ENCODE measurements at regions not wholly inside any gene's neighbourhood (a gene's known extent, or its start where the extent isn't known, plus 50 kb on each side); places are given as distances from the start of the nearest gene placed in this dataset.

- TF ChIP-seq, protein P1, sequence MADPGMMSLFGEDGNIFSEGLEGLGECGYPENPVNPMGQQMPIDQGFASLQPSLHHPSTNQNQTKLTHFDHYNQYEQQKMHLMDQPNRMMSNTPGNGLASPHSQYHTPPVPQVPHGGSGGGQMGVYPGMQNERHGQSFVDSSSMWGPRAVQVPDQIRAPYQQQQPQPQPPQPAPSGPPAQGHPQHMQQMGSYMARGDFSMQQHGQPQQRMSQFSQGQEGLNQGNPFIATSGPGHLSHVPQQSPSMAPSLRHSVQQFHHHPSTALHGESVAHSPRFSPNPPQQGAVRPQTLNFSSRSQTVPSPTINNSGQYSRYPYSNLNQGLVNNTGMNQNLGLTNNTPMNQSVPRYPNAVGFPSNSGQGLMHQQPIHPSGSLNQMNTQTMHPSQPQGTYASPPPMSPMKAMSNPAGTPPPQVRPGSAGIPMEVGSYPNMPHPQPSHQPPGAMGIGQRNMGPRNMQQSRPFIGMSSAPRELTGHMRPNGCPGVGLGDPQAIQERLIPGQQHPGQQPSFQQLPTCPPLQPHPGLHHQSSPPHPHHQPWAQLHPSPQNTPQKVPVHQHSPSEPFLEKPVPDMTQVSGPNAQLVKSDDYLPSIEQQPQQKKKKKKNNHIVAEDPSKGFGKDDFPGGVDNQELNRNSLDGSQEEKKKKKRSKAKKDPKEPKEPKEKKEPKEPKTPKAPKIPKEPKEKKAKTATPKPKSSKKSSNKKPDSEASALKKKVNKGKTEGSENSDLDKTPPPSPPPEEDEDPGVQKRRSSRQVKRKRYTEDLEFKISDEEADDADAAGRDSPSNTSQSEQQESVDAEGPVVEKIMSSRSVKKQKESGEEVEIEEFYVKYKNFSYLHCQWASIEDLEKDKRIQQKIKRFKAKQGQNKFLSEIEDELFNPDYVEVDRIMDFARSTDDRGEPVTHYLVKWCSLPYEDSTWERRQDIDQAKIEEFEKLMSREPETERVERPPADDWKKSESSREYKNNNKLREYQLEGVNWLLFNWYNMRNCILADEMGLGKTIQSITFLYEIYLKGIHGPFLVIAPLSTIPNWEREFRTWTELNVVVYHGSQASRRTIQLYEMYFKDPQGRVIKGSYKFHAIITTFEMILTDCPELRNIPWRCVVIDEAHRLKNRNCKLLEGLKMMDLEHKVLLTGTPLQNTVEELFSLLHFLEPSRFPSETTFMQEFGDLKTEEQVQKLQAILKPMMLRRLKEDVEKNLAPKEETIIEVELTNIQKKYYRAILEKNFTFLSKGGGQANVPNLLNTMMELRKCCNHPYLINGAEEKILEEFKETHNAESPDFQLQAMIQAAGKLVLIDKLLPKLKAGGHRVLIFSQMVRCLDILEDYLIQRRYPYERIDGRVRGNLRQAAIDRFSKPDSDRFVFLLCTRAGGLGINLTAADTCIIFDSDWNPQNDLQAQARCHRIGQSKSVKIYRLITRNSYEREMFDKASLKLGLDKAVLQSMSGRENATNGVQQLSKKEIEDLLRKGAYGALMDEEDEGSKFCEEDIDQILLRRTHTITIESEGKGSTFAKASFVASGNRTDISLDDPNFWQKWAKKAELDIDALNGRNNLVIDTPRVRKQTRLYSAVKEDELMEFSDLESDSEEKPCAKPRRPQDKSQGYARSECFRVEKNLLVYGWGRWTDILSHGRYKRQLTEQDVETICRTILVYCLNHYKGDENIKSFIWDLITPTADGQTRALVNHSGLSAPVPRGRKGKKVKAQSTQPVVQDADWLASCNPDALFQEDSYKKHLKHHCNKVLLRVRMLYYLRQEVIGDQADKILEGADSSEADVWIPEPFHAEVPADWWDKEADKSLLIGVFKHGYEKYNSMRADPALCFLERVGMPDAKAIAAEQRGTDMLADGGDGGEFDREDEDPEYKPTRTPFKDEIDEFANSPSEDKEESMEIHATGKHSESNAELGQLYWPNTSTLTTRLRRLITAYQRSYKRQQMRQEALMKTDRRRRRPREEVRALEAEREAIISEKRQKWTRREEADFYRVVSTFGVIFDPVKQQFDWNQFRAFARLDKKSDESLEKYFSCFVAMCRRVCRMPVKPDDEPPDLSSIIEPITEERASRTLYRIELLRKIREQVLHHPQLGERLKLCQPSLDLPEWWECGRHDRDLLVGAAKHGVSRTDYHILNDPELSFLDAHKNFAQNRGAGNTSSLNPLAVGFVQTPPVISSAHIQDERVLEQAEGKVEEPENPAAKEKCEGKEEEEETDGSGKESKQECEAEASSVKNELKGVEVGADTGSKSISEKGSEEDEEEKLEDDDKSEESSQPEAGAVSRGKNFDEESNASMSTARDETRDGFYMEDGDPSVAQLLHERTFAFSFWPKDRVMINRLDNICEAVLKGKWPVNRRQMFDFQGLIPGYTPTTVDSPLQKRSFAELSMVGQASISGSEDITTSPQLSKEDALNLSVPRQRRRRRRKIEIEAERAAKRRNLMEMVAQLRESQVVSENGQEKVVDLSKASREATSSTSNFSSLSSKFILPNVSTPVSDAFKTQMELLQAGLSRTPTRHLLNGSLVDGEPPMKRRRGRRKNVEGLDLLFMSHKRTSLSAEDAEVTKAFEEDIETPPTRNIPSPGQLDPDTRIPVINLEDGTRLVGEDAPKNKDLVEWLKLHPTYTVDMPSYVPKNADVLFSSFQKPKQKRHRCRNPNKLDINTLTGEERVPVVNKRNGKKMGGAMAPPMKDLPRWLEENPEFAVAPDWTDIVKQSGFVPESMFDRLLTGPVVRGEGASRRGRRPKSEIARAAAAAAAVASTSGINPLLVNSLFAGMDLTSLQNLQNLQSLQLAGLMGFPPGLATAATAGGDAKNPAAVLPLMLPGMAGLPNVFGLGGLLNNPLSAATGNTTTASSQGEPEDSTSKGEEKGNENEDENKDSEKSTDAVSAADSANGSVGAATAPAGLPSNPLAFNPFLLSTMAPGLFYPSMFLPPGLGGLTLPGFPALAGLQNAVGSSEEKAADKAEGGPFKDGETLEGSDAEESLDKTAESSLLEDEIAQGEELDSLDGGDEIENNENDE (IDR thresholded peaks at IDR 0.05; ENCODE audit: insufficient replicate concordance, low read length): no peak
- TF ChIP-seq GABPA (IDR thresholded peaks at IDR 0.05; ENCODE audit: borderline replicate concordance, insufficient read depth, low read length): no peak
Observed at GRCh38 chr5:143596824-143597223, 193.3 kb upstream of the NR3C1 start (continued).
